PC-3 (cell line): ENCODE measurements at regions not wholly inside any gene's neighbourhood (a gene's known extent, or its start where the extent isn't known, plus 50 kb on each side); places are given as distances from the start of the nearest gene placed in this dataset.
A peak's percentile ranks its signal among the peaks of the same experiment; 100 is the strongest.

ENCODE experiments used
- ATAC-seq: fragments of 200-7000 bp; cut with Tn5 transposase; 2 replicates; pipeline ENCODE4 v1.9.1; 2020; ENCODE audit warnings: mild to moderate bottlenecking, moderate library complexity
- BruUV-seq: library from RNA; stranded (reverse); fragments of 400-500 nt; replicated peaks from 2 replicates; lab custom pipeline; 2021; lab: Mats Ljungman, UMichigan
- CTCF ChIA-PET: fragments of 300-600 bp; sonication (Branson Sonifier 250); formaldehyde crosslinking; loops from one replicate; lab custom pipeline; 2022; ENCODE audit warnings: antibody characterized with exemption; lab: Charles Lee
- POLR2A ChIA-PET: fragments of 300-600 bp; sonication (Branson Sonifier 250); formaldehyde crosslinking; loops from one replicate; lab custom pipeline; 2022; ENCODE audit warnings: antibody characterized with exemption; ENCODE audit not compliant: unreplicated experiment; lab: Charles Lee
- DNase-seq: peaks from one replicate; pipeline ENCODE4 v3.0.0-alpha.2; 2015
- H2AFZ ChIP-seq: fragments of 300-600 bp; sonication (generic); 2 replicates; pipeline ENCODE4 v1.6.0; 2016; ENCODE audit warnings: antibody characterized with exemption, low read length
- H3F3A ChIP-seq: fragments of 300-600 bp; sonication (generic); one replicate; pipeline ENCODE4 v1.6.0; 2017; ENCODE audit warnings: antibody characterized with exemption, low read length, control low read depth, mild to moderate bottlenecking; ENCODE audit not compliant: unreplicated experiment
- H3K27ac ChIP-seq: fragments of 300-600 bp; sonication (generic); 2 replicates; pipeline ENCODE4 v1.5.1; 2016; ENCODE audit warnings: mild to moderate bottlenecking, low read length
- H3K27me3 ChIP-seq: fragments of 300-600 bp; sonication (generic); 2 replicates; pipeline ENCODE4 v1.6.1; 2016; ENCODE audit warnings: low read length, mixed read lengths
- H3K36me3 ChIP-seq: fragments of 300-600 bp; sonication (generic); 2 replicates; pipeline ENCODE4 v1.6.1; 2016; ENCODE audit warnings: low read depth, mixed run types, low read length, mixed read lengths
- H3K4me1 ChIP-seq: fragments of 300-600 bp; sonication (generic); 2 replicates; pipeline ENCODE4 v1.5.1; 2016; ENCODE audit warnings: low read length; ENCODE audit not compliant: insufficient read depth
- H3K4me2 ChIP-seq: fragments of 300-600 bp; sonication (generic); 2 replicates; pipeline ENCODE4 v1.6.0; 2016; ENCODE audit warnings: low read length
- H3K4me3 ChIP-seq: fragments of 300-600 bp; sonication (generic); 2 replicates; pipeline ENCODE4 v1.5.1; 2016; ENCODE audit warnings: mild to moderate bottlenecking, low read length, mixed read lengths
- H3K79me2 ChIP-seq: fragments of 300-600 bp; sonication (generic); 2 replicates; pipeline ENCODE4 v1.6.1; 2017; ENCODE audit warnings: low read length, mixed read lengths
- H3K9ac ChIP-seq: fragments of 300-600 bp; sonication (generic); 2 replicates; pipeline ENCODE4 v1.6.0; 2016; ENCODE audit warnings: mild to moderate bottlenecking, low read length
- H3K9me2 ChIP-seq: fragments of 300-600 bp; sonication (generic); replicated peaks from 2 replicates; pipeline ENCODE4 v1.6.1; 2016; ENCODE audit warnings: mixed run types, low read length, mixed read lengths
- H3K9me3 ChIP-seq: fragments of 300-600 bp; sonication (generic); 2 replicates; pipeline ENCODE4 v1.6.1; 2016; ENCODE audit warnings: low read length, mixed read lengths
- H4K20me1 ChIP-seq: fragments of 300-600 bp; sonication (generic); 2 replicates; pipeline ENCODE4 v1.6.1; 2016; ENCODE audit warnings: low read length, mixed read lengths
- CTCF ChIP-seq: fragments of 300-600 bp; sonication (generic); conservative IDR thresholded peaks from 2 replicates; pipeline ENCODE4 v1.5.1; 2017; ENCODE audit warnings: antibody characterized with exemption, low read depth, mild to moderate bottlenecking, low read length
- EZH2 ChIP-seq: fragments of 300-600 bp; sonication (generic); IDR thresholded peaks from one replicate; pipeline ENCODE4 v1.6.1; 2017; ENCODE audit warnings: antibody characterized with exemption, mild to moderate bottlenecking, low read length; ENCODE audit not compliant: unreplicated experiment
- EZH2phosphoT487 ChIP-seq: fragments of 300-600 bp; sonication (generic); IDR thresholded peaks from 2 replicates; pipeline ENCODE4 v1.6.1; 2018; ENCODE audit warnings: mild to moderate bottlenecking, antibody characterized with exemption, low read length, borderline replicate concordance
- intact Hi-C: fragments of 100-400 bp; cut with micrococcal nuclease; formaldehyde crosslinking; loops from 2 replicates; pipeline ENCODE4 v1.9.0; 2023

GRCh38 chr7:13604178-13604577, 385.3 kb downstream of the ETV1 start:
- DNase-seq (no peak), ATAC-seq (no peak)
- Histone ChIP-seq H3K9ac (no peak overlapping the region), H3K27me3 (no peaks in the 10 kb centered on the region), H4K20me1 (no peaks in the 10 kb centered on the region), H3K9me3 (no peaks in the 10 kb centered on the region), H3K9me2 (no peaks in the 10 kb centered on the region), H2AFZ (no peak overlapping the region), H3K27ac (no peak overlapping the region), H3K4me2 (no peak overlapping the region), H3K4me3 (no peak overlapping the region), H3K36me3 (no peaks in the 10 kb centered on the region), H3K79me2 (no peaks in the 10 kb centered on the region), H3K4me1 (no peaks in the 10 kb centered on the region), H3F3A (no peaks in the 10 kb centered on the region)
- no peak for TF ChIP-seq EZH2phosphoT487
- ChIA-PET CTCF (no interaction called here), POLR2A (no interaction called here)
- BruUV-seq: no TSS peak
- intact Hi-C loops: no loop called here

DNA sequence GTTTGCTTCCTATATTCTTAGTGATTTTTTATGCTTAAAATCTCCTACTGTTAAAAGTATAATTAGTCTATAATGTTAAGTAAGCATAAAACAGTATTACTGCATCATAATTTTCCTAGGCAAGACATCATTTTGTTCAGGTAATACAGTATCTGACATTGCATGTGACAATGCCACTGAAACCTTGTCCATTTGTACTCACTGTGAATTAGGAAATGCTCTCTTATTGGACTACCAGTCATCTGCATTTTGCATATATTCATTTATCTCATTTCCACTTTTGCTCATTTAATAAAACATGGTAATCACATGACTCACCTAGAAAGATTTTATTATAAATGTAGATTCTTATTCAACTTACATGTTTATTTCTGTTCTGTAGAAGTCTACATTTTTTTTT, 379.1 kb downstream of the ETV1 start:
- H3K27me3 ChIP-seq: no peaks in the 10 kb centered on the region
- no peaks in the 10 kb centered on the region for H3F3A ChIP-seq
- 0 out of 2 replicates have a peak overlapping the region, but pooled peaks have one; percentile 15 for H3K27ac ChIP-seq
- H3K9me3 ChIP-seq: no peaks in the 10 kb centered on the region
- no peak overlapping the region for H3K4me3 ChIP-seq
- DNase-seq (no peak), ATAC-seq (peak; percentile 64)
- ChIA-PET CTCF (no interaction called here), POLR2A (no interaction called here)
- intact Hi-C loops: no loop called here
- no peaks in the 10 kb centered on the region for H3K79me2 ChIP-seq
- H2AFZ ChIP-seq: no peak overlapping the region
- H3K4me2 ChIP-seq: no peak overlapping the region
- no peaks in the 10 kb centered on the region for H3K9me2 ChIP-seq
- no peaks in the 10 kb centered on the region for H3K4me1 ChIP-seq
- no TSS peak for BruUV-seq
- no peaks in the 10 kb centered on the region for H3K36me3 ChIP-seq
- H4K20me1 ChIP-seq: no peaks in the 10 kb centered on the region
- TF ChIP-seq EZH2 (no peak), EZH2phosphoT487 (no peak), CTCF (no peak)
- no peak overlapping the region for H3K9ac ChIP-seq

DNA sequence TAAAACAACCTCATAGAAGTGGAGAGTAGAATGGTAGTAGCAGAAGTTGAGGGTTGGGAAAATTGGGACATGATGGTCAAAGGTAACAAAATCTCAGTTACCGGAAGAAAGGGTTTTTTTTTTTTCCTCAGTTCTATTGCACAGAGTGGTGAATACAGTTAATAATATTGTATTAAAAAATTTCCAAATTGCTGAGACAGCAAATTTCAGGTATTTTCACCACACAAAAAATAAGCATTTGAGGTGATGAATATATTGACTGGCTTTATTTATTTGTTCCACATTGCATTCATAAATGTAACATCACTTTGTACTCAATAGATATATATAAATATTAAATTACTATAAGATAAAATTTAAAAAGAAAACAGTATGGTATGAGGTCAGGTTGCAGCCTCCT, 373.8 kb downstream of the ETV1 start:
- ATAC-seq: no peak
- no peaks in the 10 kb centered on the region for H3K79me2 ChIP-seq
- CTCF ChIA-PET: no interaction called here

More for the DNA sequence above, 373.8 kb downstream of the ETV1 start:
- H3F3A ChIP-seq: no peaks in the 10 kb centered on the region
- no peaks in the 10 kb centered on the region for H3K9me2 ChIP-seq
- no peak overlapping the region for H3K27ac ChIP-seq
- intact Hi-C loops: no loop called here
- POLR2A ChIA-PET: no interaction called here
- no peak overlapping the region for H2AFZ ChIP-seq
- no peaks in the 10 kb centered on the region for H3K4me1 ChIP-seq
- no peaks in the 10 kb centered on the region for H3K36me3 ChIP-seq
- no peak overlapping the region for H3K4me2 ChIP-seq
- H3K4me3 ChIP-seq: no peak overlapping the region
- no peak for TF ChIP-seq EZH2phosphoT487
- TF ChIP-seq EZH2: no peak
- no peak for TF ChIP-seq CTCF
- H3K27me3 ChIP-seq: no peaks in the 10 kb centered on the region
- H4K20me1 ChIP-seq: no peaks in the 10 kb centered on the region
- H3K9ac ChIP-seq: no peak overlapping the region
- H3K9me3 ChIP-seq: no peaks in the 10 kb centered on the region
- no peak for DNase-seq
- BruUV-seq: no TSS peak
